GM13977 (cell line): ENCODE measurements at regions not wholly inside any gene's neighbourhood (a gene's known extent, or its start where the extent isn't known, plus 50 kb on each side); places are given as distances from the start of the nearest gene placed in this dataset.
"Not testable (repeated sequence)": the region's sequence is repeated elsewhere in the genome, so short reads cannot be mapped to it uniquely, and the experiment has no call there.

Experiments
- DNase-seq: peaks from one replicate; pipeline ENCODE4 v3.0.0; 2012; ENCODE audit warnings: low spot score
- in situ Hi-C: fragments of 300-500 bp; cut with MboI; formaldehyde crosslinking; loops from one replicate; pipeline ENCODE4 v1.12.0; 2022; ENCODE audit warnings: low sequenced_read_pairs, low pct_unique_long_range_greater_than_20kb, mixed read lengths, inconsistent platforms; ENCODE audit not compliant: unreplicated experiment
- TF ChIP-seq, protein P1 (sequence below): IDR thresholded peaks from 2 replicates; pipeline ENCODE4 v1.5.1; 2012; ENCODE audit warnings: mild to moderate bottlenecking, control low read depth; ENCODE audit not compliant: insufficient read depth; ENCODE audit errors: extremely low read depth, missing control alignments

DNA sequence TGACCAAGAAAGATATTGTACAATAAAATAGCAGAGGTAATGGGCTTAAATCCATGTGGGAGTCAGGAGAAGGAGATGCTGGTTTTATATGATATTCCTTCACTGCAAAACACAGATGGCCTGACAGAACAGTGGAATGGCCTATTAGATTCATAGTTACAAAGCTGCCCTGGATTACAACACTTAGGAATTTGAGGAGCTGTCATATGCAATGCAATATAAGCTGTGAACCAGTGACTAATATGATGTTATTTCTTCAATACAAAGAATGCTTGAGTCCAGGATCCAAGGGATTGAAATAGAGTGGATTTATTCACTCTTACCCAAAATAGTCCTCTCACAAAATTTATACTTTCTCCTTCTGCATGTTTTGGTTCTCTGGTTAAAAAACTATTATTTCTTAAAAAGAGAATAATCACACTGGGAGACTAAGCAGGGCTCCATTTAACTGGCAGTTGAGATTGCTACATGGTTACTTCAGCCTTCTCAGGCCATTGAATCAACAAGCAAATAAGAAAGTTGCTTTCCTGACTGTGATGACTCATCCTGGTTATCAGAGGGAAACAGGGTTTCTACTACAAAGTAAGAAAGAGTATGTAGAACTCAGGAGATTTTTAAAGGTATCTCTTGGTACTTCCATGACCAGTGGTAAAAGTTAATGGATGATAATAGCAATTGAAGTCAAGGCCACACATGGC lies 79.8 kb upstream of the ZPLD1 start:
- in situ Hi-C loops = no loop called here
- no peak for DNase-seq
- TF ChIP-seq, protein P1, sequence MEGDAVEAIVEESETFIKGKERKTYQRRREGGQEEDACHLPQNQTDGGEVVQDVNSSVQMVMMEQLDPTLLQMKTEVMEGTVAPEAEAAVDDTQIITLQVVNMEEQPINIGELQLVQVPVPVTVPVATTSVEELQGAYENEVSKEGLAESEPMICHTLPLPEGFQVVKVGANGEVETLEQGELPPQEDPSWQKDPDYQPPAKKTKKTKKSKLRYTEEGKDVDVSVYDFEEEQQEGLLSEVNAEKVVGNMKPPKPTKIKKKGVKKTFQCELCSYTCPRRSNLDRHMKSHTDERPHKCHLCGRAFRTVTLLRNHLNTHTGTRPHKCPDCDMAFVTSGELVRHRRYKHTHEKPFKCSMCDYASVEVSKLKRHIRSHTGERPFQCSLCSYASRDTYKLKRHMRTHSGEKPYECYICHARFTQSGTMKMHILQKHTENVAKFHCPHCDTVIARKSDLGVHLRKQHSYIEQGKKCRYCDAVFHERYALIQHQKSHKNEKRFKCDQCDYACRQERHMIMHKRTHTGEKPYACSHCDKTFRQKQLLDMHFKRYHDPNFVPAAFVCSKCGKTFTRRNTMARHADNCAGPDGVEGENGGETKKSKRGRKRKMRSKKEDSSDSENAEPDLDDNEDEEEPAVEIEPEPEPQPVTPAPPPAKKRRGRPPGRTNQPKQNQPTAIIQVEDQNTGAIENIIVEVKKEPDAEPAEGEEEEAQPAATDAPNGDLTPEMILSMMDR = no peak

DNA sequence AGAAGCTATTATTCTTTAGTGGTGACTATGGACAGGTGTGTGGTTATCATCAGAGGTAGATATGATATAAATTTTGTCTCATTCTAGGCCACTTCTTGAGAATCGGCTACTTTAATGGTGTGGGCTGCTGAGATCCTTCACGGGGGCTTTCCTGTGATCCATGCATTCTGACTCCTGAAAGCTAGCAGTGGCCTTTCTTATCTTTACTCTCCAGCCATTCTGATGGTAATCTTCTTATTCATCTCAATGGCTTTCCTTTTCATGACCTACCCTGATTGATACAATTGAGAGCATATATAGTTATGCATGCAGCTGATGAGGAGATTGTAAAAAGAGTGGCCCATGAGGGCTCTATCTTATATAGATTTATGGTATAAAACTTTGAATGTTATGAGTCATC lies 78.3 kb upstream of the ZPLD1 start:
- DNase-seq = no peak
- TF ChIP-seq, protein P1 = no peak
- in situ Hi-C loops = no loop called here

- DNase-seq, in situ Hi-C loops: not testable (repeated sequence)
These were observed 77.5 kb upstream of the ZPLD1 start for GRCh38 chr3:102357313-102357712.

- TF ChIP-seq, protein P1 = no peak
- in situ Hi-C loops = no loop called here
- DNase-seq = no peak
These were observed 74.5 kb upstream of the ZPLD1 start for GRCh38 chr3:102360183-102360860.

- TF ChIP-seq, protein P1 = no peak
- DNase-seq = no peak
- in situ Hi-C loops = no loop called here
These were observed 73.7 kb upstream of the ZPLD1 start for GRCh38 chr3:102361101-102361500.

GRCh38 chr3:102366116-102366515 lies 68.7 kb upstream of the ZPLD1 start:
- in situ Hi-C loops, DNase-seq: not testable (repeated sequence)

DNA sequence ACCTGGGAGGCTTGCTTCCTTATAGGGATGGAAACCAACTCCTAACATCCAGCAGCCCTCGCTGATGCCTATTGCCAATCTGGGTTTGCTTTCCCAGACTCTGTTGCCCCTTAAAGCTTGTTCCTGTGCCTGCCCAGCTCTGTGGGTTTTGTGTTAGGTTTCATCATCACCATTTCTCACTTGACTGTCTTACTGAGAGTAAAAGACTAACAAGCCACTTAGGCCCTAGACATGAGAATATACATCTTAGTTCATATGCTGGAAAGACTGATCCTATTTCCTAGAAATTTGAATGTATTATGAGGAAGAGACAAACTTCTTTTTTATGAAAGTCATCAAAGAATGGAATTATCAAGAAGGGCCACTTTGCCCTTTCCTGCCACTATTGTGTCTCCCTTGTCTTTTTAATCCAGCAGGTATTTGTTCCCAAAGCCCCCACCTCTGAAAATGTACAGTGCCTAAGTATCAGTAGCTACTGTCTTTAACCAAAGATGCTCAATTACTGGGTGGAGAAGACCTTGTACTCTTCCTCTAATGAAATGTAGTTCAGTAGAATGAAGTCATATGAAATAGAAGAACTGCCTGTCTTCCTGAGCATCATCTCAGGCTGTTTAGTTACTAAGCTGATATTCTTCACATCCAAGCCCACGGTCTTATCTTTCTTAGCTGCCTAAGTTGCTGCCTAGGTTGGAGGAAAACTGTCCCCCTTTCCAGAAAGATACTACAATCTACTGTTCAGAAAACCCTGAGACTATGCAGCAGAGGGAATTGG lies 59.8 kb upstream of the ZPLD1 start:
- DNase-seq = no peak
- TF ChIP-seq, protein P1 = no peak
- in situ Hi-C loops = no loop called here
